IMR-90 (cell line): ENCODE measurements at regions not wholly inside any gene's neighbourhood (a gene's known extent, or its start where the extent isn't known, plus 50 kb on each side); places are given as distances from the start of the nearest gene placed in this dataset.

Experiments
- ATAC-seq: fragments of 200-7000 bp; cut with Tn5 transposase; 2 replicates; pipeline ENCODE4 v1.9.1; 2020; ENCODE audit warnings: low read depth, mild to moderate bottlenecking, moderate library complexity
- BruUV-seq: library from RNA; stranded (reverse); fragments of 400-500 nt; replicated peaks from 2 replicates; lab custom pipeline; 2021; lab: Mats Ljungman, UMichigan
- CTCF ChIA-PET: fragments of 300-600 bp; formaldehyde crosslinking; extraction: SDS; loops from one replicate; lab custom pipeline; 2021; ENCODE audit warnings: antibody characterized with exemption; lab: Yijun Ruan, JAX
- POLR2A ChIA-PET: fragments of 300-600 bp; sonication (Branson Sonifier 250); formaldehyde crosslinking; loops from one replicate; lab custom pipeline; 2022; ENCODE audit warnings: antibody characterized with exemption; ENCODE audit not compliant: unreplicated experiment; lab: Charles Lee
- DNase-seq: peaks from one replicate; pipeline ENCODE4 v3.0.0; 2013
- H2AFZ ChIP-seq: replicated peaks from 2 replicates; pipeline ENCODE3; 2013; ENCODE audit warnings: low read length, mild to moderate bottlenecking; ENCODE audit not compliant: poor library complexity
- H2AK5ac ChIP-seq: 2 replicates; pipeline ENCODE4 v1.6.1; 2013; ENCODE audit warnings: low read depth, low read length, inconsistent platforms
- H2AK9ac ChIP-seq: replicated peaks from 2 replicates; pipeline ENCODE3; 2013; ENCODE audit warnings: mild to moderate bottlenecking, low read depth, low read length, moderate library complexity; ENCODE audit not compliant: poor library complexity
- H2BK120ac ChIP-seq: 2 replicates; pipeline ENCODE4 v1.6.1; 2013; ENCODE audit warnings: low read depth, low read length, inconsistent platforms
- H2BK15ac ChIP-seq: 3 replicates; pipeline ENCODE4 v1.6.1; 2013; ENCODE audit warnings: low read depth, low read length, inconsistent platforms
- H2BK20ac ChIP-seq: 2 replicates; pipeline ENCODE4 v1.6.1; 2013; ENCODE audit warnings: low read depth, mild to moderate bottlenecking, inconsistent platforms, low read length, moderate library complexity
- H2BK5ac ChIP-seq: 2 replicates; pipeline ENCODE4 v1.6.1; 2013; ENCODE audit warnings: mild to moderate bottlenecking, low read depth, low read length, inconsistent platforms; ENCODE audit not compliant: poor library complexity, severe bottlenecking
- H3K14ac ChIP-seq: replicated peaks from 2 replicates; pipeline ENCODE4 v1.6.1; 2013; ENCODE audit warnings: low read depth, low read length, inconsistent platforms
- H3K18ac ChIP-seq: 2 replicates; pipeline ENCODE4 v1.6.1; 2013; ENCODE audit warnings: low read depth, low read length, control low read depth
- H3K23ac ChIP-seq: 2 replicates; pipeline ENCODE4 v1.6.1; 2013; ENCODE audit warnings: low read depth, low read length, inconsistent platforms
- H3K27ac ChIP-seq: 2 replicates; pipeline ENCODE4 v1.5.1; 2013; ENCODE audit warnings: mild to moderate bottlenecking, control low read depth, low read length; ENCODE audit not compliant: insufficient read depth
- H3K27me3 ChIP-seq: 2 replicates; pipeline ENCODE4 v1.6.1; 2013; ENCODE audit warnings: low read length; ENCODE audit not compliant: control insufficient read depth, insufficient read depth
- H3K36me3 ChIP-seq: 2 replicates; pipeline ENCODE4 v1.6.1; 2013; ENCODE audit warnings: low read length, mixed read lengths; ENCODE audit not compliant: control insufficient read depth, insufficient read depth
- H3K4ac ChIP-seq: 2 replicates; pipeline ENCODE4 v1.6.1; 2013; ENCODE audit warnings: low read depth, low read length, inconsistent platforms
- H3K4me1 ChIP-seq: 2 replicates; pipeline ENCODE4 v1.6.1; 2013; ENCODE audit warnings: low read length, mixed read lengths; ENCODE audit not compliant: control insufficient read depth, insufficient read depth
- H3K4me2 ChIP-seq: 2 replicates; pipeline ENCODE4 v1.6.1; 2013; ENCODE audit warnings: low read depth, mild to moderate bottlenecking, control low read depth, low read length, moderate library complexity
- H3K4me3 ChIP-seq: 2 replicates; pipeline ENCODE4 v1.5.1; 2013; ENCODE audit warnings: low read depth, mild to moderate bottlenecking, control low read depth, low read length, moderate library complexity; ENCODE audit not compliant: insufficient read depth
- H3K56ac ChIP-seq: 2 replicates; pipeline ENCODE4 v1.6.1; 2013; ENCODE audit warnings: low read length, inconsistent platforms; ENCODE audit not compliant: insufficient read depth; ENCODE audit errors: extremely low read depth
- H3K79me1 ChIP-seq, 2 experiments: 2 replicates each; pipeline ENCODE4 v1.6.1; 2013; ENCODE audit warnings: low read length in 2 of 2, inconsistent platforms in 1 of 2, low read depth in 1 of 2
- H3K9ac ChIP-seq: 2 replicates; pipeline ENCODE4 v1.6.1; 2013; ENCODE audit warnings: low read depth, low read length, control low read depth
- H3K9me1 ChIP-seq: 2 replicates; pipeline ENCODE4 v1.6.1; 2013; ENCODE audit warnings: low read length, inconsistent platforms; ENCODE audit not compliant: insufficient read depth
- H3K9me3 ChIP-seq: 2 replicates; pipeline ENCODE4 v1.6.1; 2013; ENCODE audit warnings: low read length; ENCODE audit not compliant: control insufficient read depth, insufficient read depth
- H4K20me1 ChIP-seq: 2 replicates; pipeline ENCODE4 v1.6.1; 2013; ENCODE audit warnings: low read length, inconsistent platforms; ENCODE audit not compliant: insufficient read depth
- H4K5ac ChIP-seq: 2 replicates; pipeline ENCODE4 v1.6.1; 2013; ENCODE audit warnings: mild to moderate bottlenecking, low read depth, low read length, control low read depth
- H4K8ac ChIP-seq, 2 experiments: 2 replicates each; pipeline ENCODE4 v1.6.1; 2013; ENCODE audit warnings: low read depth in 2 of 2, low read length in 2 of 2, control low read depth in 1 of 2, inconsistent platforms in 1 of 2
- H4K91ac ChIP-seq: 2 replicates; pipeline ENCODE4 v1.6.1; 2013; ENCODE audit warnings: low read depth, low read length, inconsistent platforms; ENCODE audit not compliant: insufficient read depth
- CTCF ChIP-seq: conservative IDR thresholded peaks from 2 replicates; pipeline ENCODE4 v1.5.1; 2012; ENCODE audit warnings: mild to moderate bottlenecking, low read depth, low read length, improper control_type of control experiment
- POLR2A ChIP-seq: IDR thresholded peaks from 2 replicates; pipeline ENCODE4 v1.6.1; 2012; ENCODE audit warnings: mild to moderate bottlenecking, low read depth, low read length
- WGBS, 2 experiments: methylation state at CpG; one replicate each; pipeline versions ENCODE4 v1.1.5 to v1.1.7; 2013; ENCODE audit warnings: missing lambda C conversion rate in 2 of 2; ENCODE audit not compliant: insufficient read length in 1 of 2; ENCODE audit errors: extremely low coverage in 2 of 2; 5-methylcytosine and 5-hydroxymethylcytosine counted together
- dilution Hi-C: fragments of 300-500 bp; cut with HindIII; formaldehyde crosslinking; loops from one replicate; pipeline ENCODE4 v1.14.3; 2018; ENCODE audit warnings: low sequenced_read_pairs; ENCODE audit not compliant: unreplicated experiment
- in situ Hi-C: fragments of 300-500 bp; cut with MboI; formaldehyde crosslinking; loops from 3 replicates; pipeline ENCODE4 v1.14.3; 2019; ENCODE audit warnings: low sequenced_read_pairs, inconsistent platforms, mixed read lengths
- intact Hi-C: fragments of 100-400 bp; cut with micrococcal nuclease; formaldehyde crosslinking; loops from 2 replicates; pipeline ENCODE4 v1.10.0; 2022

GRCh38 chr1:168830562-168830961, 101.6 kb upstream of the DPT start:
- dilution Hi-C loops: no loop called here
- no peak overlapping the region for H2AK9ac ChIP-seq
- no peaks in the 10 kb centered on the region for H3K36me3 ChIP-seq
- no peak overlapping the region for H4K91ac ChIP-seq
- H3K9me3 ChIP-seq: no peaks in the 10 kb centered on the region
- H2BK120ac ChIP-seq: no peak overlapping the region
- no peak overlapping the region for H2BK20ac ChIP-seq
- H3K4me2 ChIP-seq: no peak overlapping the region
- ATAC-seq (no peak), DNase-seq (no peak)
- BruUV-seq: no TSS peak
- CTCF ChIA-PET: no interaction called here
- H3K18ac ChIP-seq: no peak overlapping the region
- H4K20me1 ChIP-seq: no peaks in the 10 kb centered on the region
- no peak overlapping the region for H3K4me3 ChIP-seq
- WGBS, 2 experiments: no CpG with 5 or more reads among the region's 2 CpGs
- no peak overlapping the region for H3K9ac ChIP-seq
- H4K5ac ChIP-seq: no peak overlapping the region
- H3K23ac ChIP-seq: no peak overlapping the region
- H3K27ac ChIP-seq: no peak overlapping the region
- in situ Hi-C loops: no loop called here
- H3K4me1 ChIP-seq: no peaks in the 10 kb centered on the region
- H2BK15ac ChIP-seq: no peak overlapping the region
- no peak overlapping the region for H2BK5ac ChIP-seq
- POLR2A ChIA-PET: no interaction called here
- no peak overlapping the region for H4K8ac ChIP-seq
- H2AFZ ChIP-seq: no peak overlapping the region
- no peaks in the 10 kb centered on the region for H3K79me1 ChIP-seq
- no peaks in the 10 kb centered on the region for H3K27me3 ChIP-seq
- no peak overlapping the region for H3K14ac ChIP-seq
- no peak overlapping the region for H2AK5ac ChIP-seq
- intact Hi-C loops: no loop called here
- no peaks in the 10 kb centered on the region; the same call in 1 of the 2 replicates for H3K9me1 ChIP-seq
- H3K56ac ChIP-seq: no peak overlapping the region
- TF ChIP-seq POLR2A (no peak), CTCF (no peak)
- H3K4ac ChIP-seq: no peak overlapping the region
